Peyer's patch (tissue), 4 donors: ENCODE measurements at regions not wholly inside any gene's neighbourhood (a gene's known extent, or its start where the extent isn't known, plus 50 kb on each side); places are given as distances from the start of the nearest gene placed in this dataset.

Source experiments
- DNase-seq, 3 donors: peaks; one replicate each; pipeline ENCODE4 v3.0.0-alpha.2; 2017 to 2019
- H3K27ac ChIP-seq, 4 donors: fragments of 200-600 bp; sonication (generic); one replicate each; pipeline ENCODE4 v1.5.1; 2016 to 2019
- H3K27me3 ChIP-seq, 2 donors: fragments of 200-600 bp; sonication (generic); one replicate each; pipeline ENCODE4 v1.5.1; 2019
- H3K36me3 ChIP-seq, 3 donors: fragments of 200-600 bp; sonication (generic); one replicate each; pipeline ENCODE4 v1.5.1; 2016 to 2019
- H3K4me1 ChIP-seq, 4 donors: fragments of 200-600 bp; sonication (generic); one replicate each; pipeline ENCODE4 v1.5.1; 2016 to 2019
- H3K4me3 ChIP-seq, 4 donors: fragments of 200-600 bp; sonication (generic); 1 replicate in 3 of 4; 2 replicates in 1 of 4; pipeline ENCODE4 v1.5.1; 2016 to 2019; ENCODE audit warnings: mild to moderate bottlenecking in 1 of 4
- H3K9me3 ChIP-seq, 4 donors: fragments of 200-600 bp; sonication (generic); one replicate each; pipeline ENCODE4 v1.5.1; 2016 to 2019; ENCODE audit warnings: mild to moderate bottlenecking in 1 of 4
- POLR2A ChIP-seq, 2 donors: fragments of 450-650 bp; IDR thresholded peaks; one replicate each; pipeline ENCODE4 v1.5.1; 2017; ENCODE audit warnings: antibody characterized with exemption in 2 of 2, mild to moderate bottlenecking in 2 of 2, moderate library complexity in 2 of 2
- TF ChIP-seq, protein P1 (sequence below), 6 experiments: fragments of 450-650 bp in 4 of 6; fragments of 200-600 bp in 2 of 6; sonication (generic) in 1 of 6; IDR thresholded peaks; one replicate each; pipeline ENCODE4 v1.5.1; 2017 to 2019; ENCODE audit warnings: antibody characterized with exemption in 6 of 6, mild to moderate bottlenecking in 3 of 6, moderate library complexity in 1 of 6

- Histone ChIP-seq H3K4me3 (no peak overlapping the region), H3K9me3 (no peaks in the 10 kb centered on the region), H3K27ac (no peak overlapping the region), H3K27me3 (no peaks in the 10 kb centered on the region), H3K4me1 (no peaks in the 10 kb centered on the region), H3K36me3 (no peaks in the 10 kb centered on the region)
- no peak for DNase-seq
- no peak for TF ChIP-seq POLR2A (IDR thresholded peaks at IDR 0.05)
- TF ChIP-seq, protein P1, sequence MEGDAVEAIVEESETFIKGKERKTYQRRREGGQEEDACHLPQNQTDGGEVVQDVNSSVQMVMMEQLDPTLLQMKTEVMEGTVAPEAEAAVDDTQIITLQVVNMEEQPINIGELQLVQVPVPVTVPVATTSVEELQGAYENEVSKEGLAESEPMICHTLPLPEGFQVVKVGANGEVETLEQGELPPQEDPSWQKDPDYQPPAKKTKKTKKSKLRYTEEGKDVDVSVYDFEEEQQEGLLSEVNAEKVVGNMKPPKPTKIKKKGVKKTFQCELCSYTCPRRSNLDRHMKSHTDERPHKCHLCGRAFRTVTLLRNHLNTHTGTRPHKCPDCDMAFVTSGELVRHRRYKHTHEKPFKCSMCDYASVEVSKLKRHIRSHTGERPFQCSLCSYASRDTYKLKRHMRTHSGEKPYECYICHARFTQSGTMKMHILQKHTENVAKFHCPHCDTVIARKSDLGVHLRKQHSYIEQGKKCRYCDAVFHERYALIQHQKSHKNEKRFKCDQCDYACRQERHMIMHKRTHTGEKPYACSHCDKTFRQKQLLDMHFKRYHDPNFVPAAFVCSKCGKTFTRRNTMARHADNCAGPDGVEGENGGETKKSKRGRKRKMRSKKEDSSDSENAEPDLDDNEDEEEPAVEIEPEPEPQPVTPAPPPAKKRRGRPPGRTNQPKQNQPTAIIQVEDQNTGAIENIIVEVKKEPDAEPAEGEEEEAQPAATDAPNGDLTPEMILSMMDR (IDR thresholded peaks at IDR 0.05) = no peak
These were observed 369.6 kb downstream of the FBXO15 start for GRCh38 chr18:73778032-73778359.

DNA sequence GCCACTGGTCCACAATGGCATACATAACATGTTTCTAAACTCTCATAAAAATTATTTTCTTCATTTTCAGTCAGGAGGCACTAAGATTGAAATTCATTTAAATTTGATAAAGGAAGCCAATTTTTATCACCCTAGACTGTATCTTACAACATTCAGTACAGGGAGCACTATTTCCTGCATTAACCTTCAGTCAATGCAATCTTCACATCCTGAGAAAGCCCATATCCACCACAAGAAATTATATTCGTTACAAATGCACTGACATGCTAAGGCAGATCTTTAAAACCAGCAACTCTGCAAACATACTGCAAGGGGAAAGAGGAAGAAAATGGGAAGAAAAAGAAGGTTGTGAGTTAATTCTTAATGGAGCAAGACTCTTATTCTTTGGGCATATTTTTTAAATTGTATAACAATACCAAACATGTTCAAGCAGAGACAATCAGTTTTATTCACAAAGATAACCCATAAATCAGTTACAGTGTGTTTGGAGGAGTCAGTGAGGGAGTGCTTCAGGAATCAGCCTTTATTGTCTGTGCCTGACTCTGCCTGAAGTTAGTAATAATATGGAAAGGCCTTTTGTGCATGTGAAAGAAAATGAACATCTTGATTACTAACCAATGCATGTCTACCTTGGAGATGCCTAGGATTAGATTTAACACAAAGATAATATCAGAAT, 370.1 kb downstream of the FBXO15 start:
- Histone ChIP-seq H3K9me3 (no peaks in the 10 kb centered on the region), H3K27ac (no peak overlapping the region), H3K4me3 (no peak overlapping the region), H3K36me3 (no peaks in the 10 kb centered on the region), H3K4me1 (no peaks in the 10 kb centered on the region), H3K27me3 (no peaks in the 10 kb centered on the region)
- TF ChIP-seq, protein P1 (IDR thresholded peaks at IDR 0.05) = no peak
- no peak for TF ChIP-seq POLR2A (IDR thresholded peaks at IDR 0.05)
- no peak for DNase-seq

DNA sequence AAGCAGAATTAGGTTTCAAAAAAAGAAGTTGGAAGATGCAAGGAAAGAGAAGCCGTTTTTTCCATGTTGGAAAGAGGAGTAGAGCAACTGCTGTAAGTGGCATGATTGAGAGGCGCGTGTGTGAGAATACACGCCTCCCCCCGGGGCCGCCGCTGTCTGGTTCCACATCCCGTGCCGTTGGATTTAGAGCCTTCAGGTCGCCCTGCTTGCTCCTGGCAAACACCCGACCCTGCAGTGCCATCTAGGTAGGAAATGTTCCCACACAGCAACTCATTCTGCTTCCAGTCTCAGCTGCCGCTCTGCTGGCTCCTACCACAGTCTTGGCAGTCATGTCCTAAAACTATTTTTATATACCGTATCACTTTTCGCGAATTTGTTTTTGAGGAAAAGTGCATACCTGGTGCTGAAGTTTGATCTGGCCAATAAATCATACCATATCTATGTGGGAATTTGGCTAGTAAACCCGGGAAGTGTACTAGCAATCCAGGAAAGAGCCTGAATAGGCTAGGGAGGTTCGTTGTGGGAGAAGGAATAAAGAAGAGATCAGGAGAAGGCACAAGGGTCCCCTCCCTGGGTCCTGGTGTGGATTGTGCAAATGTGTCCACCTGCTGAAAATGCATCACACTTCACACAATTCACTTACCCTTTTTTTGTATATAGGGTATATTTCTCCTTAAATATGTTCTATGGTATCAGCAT, 372.7 kb downstream of the FBXO15 start:
- H3K4me1 ChIP-seq = no peaks in the 10 kb centered on the region
- H3K36me3 ChIP-seq = no peaks in the 10 kb centered on the region
- no peaks in the 10 kb centered on the region for H3K9me3 ChIP-seq
- no peak overlapping the region for H3K27ac ChIP-seq
- DNase-seq = no peak
- H3K4me3 ChIP-seq = no peak overlapping the region
- no peak for TF ChIP-seq POLR2A (IDR thresholded peaks at IDR 0.05)
- TF ChIP-seq, protein P1 (IDR thresholded peaks at IDR 0.05) = no peak
- H3K27me3 ChIP-seq = no peaks in the 10 kb centered on the region

DNA sequence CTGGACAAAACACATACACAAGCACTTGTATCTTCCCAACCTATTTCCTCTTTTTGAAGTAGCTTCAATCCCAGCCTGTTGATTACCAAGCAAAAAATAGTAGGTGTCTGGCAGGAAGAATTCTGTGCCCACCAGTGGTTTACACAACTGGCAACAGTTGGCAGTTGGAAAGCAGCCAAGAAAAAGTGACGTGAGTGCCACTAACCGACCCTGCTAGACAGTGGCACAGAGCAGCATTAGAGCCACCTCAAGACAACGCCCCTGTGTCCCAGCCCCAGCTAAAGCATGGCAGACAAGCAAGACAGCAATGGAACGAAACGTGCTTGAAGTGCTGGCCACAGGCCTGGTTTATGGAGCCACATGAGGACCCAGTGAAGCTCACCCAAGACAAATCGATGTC, 379.6 kb downstream of the FBXO15 start:
- Histone ChIP-seq H3K4me3 (no peak overlapping the region), H3K27me3 (no peaks in the 10 kb centered on the region), H3K27ac (no peak overlapping the region), H3K4me1 (no peaks in the 10 kb centered on the region), H3K36me3 (no peaks in the 10 kb centered on the region), H3K9me3 (no peaks in the 10 kb centered on the region)
- DNase-seq = no peak
- TF ChIP-seq, protein P1 (IDR thresholded peaks at IDR 0.05) = no peak
- TF ChIP-seq POLR2A (IDR thresholded peaks at IDR 0.05) = no peak

DNA sequence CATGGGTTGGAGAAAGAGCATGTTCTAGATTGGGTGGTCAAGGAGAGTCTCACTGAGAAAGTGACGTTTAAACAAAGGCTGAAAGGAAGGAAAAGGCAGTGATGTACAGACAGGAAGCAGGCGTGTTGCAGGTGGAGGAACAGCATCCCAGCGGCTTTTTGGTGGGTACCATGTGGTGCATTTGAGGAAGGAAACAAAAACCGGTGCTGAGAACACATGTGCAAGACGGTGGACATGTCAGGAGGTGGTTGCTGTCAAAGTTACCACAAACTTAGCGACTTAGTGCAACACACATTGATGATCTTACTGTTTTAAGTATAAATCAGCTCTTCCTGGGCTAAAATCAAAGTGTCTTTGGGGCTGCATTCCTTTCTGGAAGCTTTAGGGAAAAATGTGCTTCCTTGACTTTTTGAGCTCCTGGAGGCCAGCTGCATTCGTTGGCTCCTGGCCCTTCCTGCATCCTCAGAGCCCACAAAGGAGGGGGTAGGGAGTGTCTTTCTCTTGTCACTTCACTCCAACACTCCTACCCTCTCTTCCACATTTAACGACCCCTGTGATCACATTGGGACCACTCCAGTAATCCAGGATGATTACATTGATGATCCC, 380.6 kb downstream of the FBXO15 start:
- no peaks in the 10 kb centered on the region for H3K9me3 ChIP-seq
- no peaks in the 10 kb centered on the region for H3K27me3 ChIP-seq
- no peak overlapping the region for H3K4me3 ChIP-seq
- no peak for DNase-seq
- TF ChIP-seq, protein P1 (IDR thresholded peaks at IDR 0.05) = no peak
- TF ChIP-seq POLR2A (IDR thresholded peaks at IDR 0.05) = no peak
- no peak overlapping the region for H3K27ac ChIP-seq
- no peaks in the 10 kb centered on the region for H3K36me3 ChIP-seq
- no peaks in the 10 kb centered on the region for H3K4me1 ChIP-seq
